H1 (cell line): ENCODE measurements at regions not wholly inside any gene's neighbourhood (a gene's known extent, or its start where the extent isn't known, plus 50 kb on each side); places are given as distances from the start of the nearest gene placed in this dataset.

ENCODE experiments used
- CTCF ChIA-PET: fragments of 300-600 bp; sonication (Branson Sonifier 250); formaldehyde crosslinking; loops from one replicate; lab custom pipeline; 2021; ENCODE audit not compliant: partially characterized antibody; lab: Charles Lee
- POLR2A ChIA-PET: fragments of 300-600 bp; sonication (Branson Sonifier 250); formaldehyde crosslinking; loops from one replicate; lab custom pipeline; 2021; ENCODE audit warnings: inconsistent platforms; ENCODE audit not compliant: partially characterized antibody; lab: Charles Lee
- DNase-seq, 2 experiments: peaks; one replicate each; pipeline versions ENCODE4 v3.0.0 to v3.0.0-alpha.2; 2010 to 2022; ENCODE audit warnings: low spot score in 2 of 2, low read depth in 1 of 2, mixed read lengths in 1 of 2
- FAIRE-seq: peaks from 2 replicates; lab custom pipeline; 2011; peaks lifted over from hg19 to GRCh38; lab: Jason Lieb, UNC
- H2AFZ ChIP-seq: 2 replicates; pipeline ENCODE4 v1.8.1; 2012; ENCODE audit warnings: low read length, inconsistent platforms
- H2AK5ac ChIP-seq: 2 replicates; pipeline ENCODE4 v1.6.1; 2013; ENCODE audit warnings: low read depth, low read length
- H2BK120ac ChIP-seq: replicated peaks from 2 replicates; pipeline ENCODE3; 2013; ENCODE audit warnings: low read depth, low read length, inconsistent platforms
- H2BK12ac ChIP-seq: 2 replicates; pipeline ENCODE4 v1.6.1; 2013; ENCODE audit warnings: low read depth, low read length
- H2BK15ac ChIP-seq: 2 replicates; pipeline ENCODE4 v1.6.1; 2013; ENCODE audit warnings: low read length
- H2BK20ac ChIP-seq: 2 replicates; pipeline ENCODE4 v1.6.1; 2013; ENCODE audit warnings: low read length
- H2BK5ac ChIP-seq: 2 replicates; pipeline ENCODE4 v1.6.1; 2013; ENCODE audit warnings: low read depth, low read length
- H3K14ac ChIP-seq: 2 replicates; pipeline ENCODE4 v1.6.1; 2013; ENCODE audit warnings: inconsistent platforms; ENCODE audit not compliant: insufficient read length
- H3K18ac ChIP-seq: 2 replicates; pipeline ENCODE4 v1.6.1; 2013; ENCODE audit warnings: low read length; ENCODE audit errors: extremely low read depth
- H3K23ac ChIP-seq: 2 replicates; pipeline ENCODE4 v1.6.1; 2013; ENCODE audit warnings: inconsistent platforms; ENCODE audit not compliant: insufficient read length
- H3K23me2 ChIP-seq: 2 replicates; pipeline ENCODE4 v1.6.1; 2013; ENCODE audit warnings: low read depth, low read length
- H3K27ac ChIP-seq: 2 replicates; pipeline ENCODE4 v1.6.1; 2011; ENCODE audit warnings: low read depth, low read length, inconsistent platforms
- H3K27me3 ChIP-seq, 4 experiments: replicated peaks in 1 of 4; 1 replicate in 1 of 4; 2 replicates in 3 of 4; pipeline versions ENCODE4 v1.6.1 to v1.8.1; 2011 to 2013; ENCODE audit warnings: low read length in 3 of 4, mild to moderate bottlenecking in 3 of 4, inconsistent platforms in 2 of 4, mixed read lengths in 2 of 4, moderate library complexity in 1 of 4; ENCODE audit not compliant: control insufficient read depth in 3 of 4, insufficient read depth in 3 of 4; ENCODE audit errors: extremely low read depth in 1 of 4
- H3K36me3 ChIP-seq, 4 experiments: 2 replicates each; pipeline versions ENCODE4 v1.6.1 to v1.8.1; 2011 to 2013; ENCODE audit warnings: mild to moderate bottlenecking in 4 of 4, low read length in 3 of 4, moderate library complexity in 2 of 4, control low read depth in 1 of 4, inconsistent platforms in 1 of 4; ENCODE audit not compliant: insufficient read depth in 4 of 4, control insufficient read depth in 2 of 4
- H3K4ac ChIP-seq: replicated peaks from 2 replicates; pipeline ENCODE3; 2013; ENCODE audit warnings: low read length, low read depth, mixed read lengths, inconsistent platforms; ENCODE audit not compliant: insufficient read length
- H3K4me1 ChIP-seq, 4 experiments: replicated peaks in 1 of 4; 1 replicate in 1 of 4; 2 replicates in 3 of 4; pipeline versions ENCODE4 v1.6.1 to v1.8.1; 2011 to 2013; ENCODE audit warnings: low read length in 3 of 4, inconsistent platforms in 2 of 4, mixed read lengths in 1 of 4; ENCODE audit not compliant: insufficient read depth in 4 of 4, control insufficient read depth in 3 of 4
- H3K4me2 ChIP-seq, 2 experiments: 2 replicates each; pipeline versions ENCODE4 v1.6.1 to v1.8.1; 2011 to 2013; ENCODE audit warnings: low read depth in 2 of 2, low read length in 2 of 2, control low read depth in 1 of 2, inconsistent platforms in 1 of 2, mild to moderate bottlenecking in 1 of 2; ENCODE audit not compliant: insufficient read depth in 1 of 2
- H3K4me3 ChIP-seq, 4 experiments: fragments of 200-600, 300-600 bp in 1 of 4; sonication (generic), shearing (Covaris generic), sonication (Bioruptor Twin) in 1 of 4; 2 replicates each; pipeline versions ENCODE4 v1.5.1 to v1.8.1; 2011 to 2016; ENCODE audit warnings: low read length in 4 of 4, low read depth in 3 of 4, control low read depth in 2 of 4, inconsistent platforms in 2 of 4, mild to moderate bottlenecking in 2 of 4, mixed read lengths in 1 of 4, moderate library complexity in 1 of 4; ENCODE audit not compliant: insufficient read depth in 2 of 4; ENCODE audit errors: extremely low read depth in 1 of 4
- H3K56ac ChIP-seq: replicated peaks from 2 replicates; pipeline ENCODE3; 2013; ENCODE audit warnings: low read depth, mild to moderate bottlenecking, mixed read lengths, low read length, inconsistent platforms; ENCODE audit not compliant: insufficient read length
- H3K79me1 ChIP-seq: 2 replicates; pipeline ENCODE4 v1.6.1; 2013; ENCODE audit warnings: low read depth, low read length, control low read depth
- H3K79me2 ChIP-seq, 2 experiments: 2 replicates each; pipeline versions ENCODE4 v1.6.1 to v1.8.1; 2012 to 2013; ENCODE audit warnings: low read length in 2 of 2, mild to moderate bottlenecking in 2 of 2, inconsistent platforms in 1 of 2; ENCODE audit not compliant: insufficient read depth in 2 of 2, control insufficient read depth in 1 of 2
- H3K9ac ChIP-seq, 4 experiments: replicated peaks in 1 of 4; 1 replicate in 1 of 4; 2 replicates in 3 of 4; pipeline versions ENCODE4 v1.6.1 to v1.8.1; 2011 to 2013; ENCODE audit warnings: low read depth in 3 of 4, low read length in 3 of 4, control low read depth in 2 of 4, mild to moderate bottlenecking in 2 of 4, moderate library complexity in 2 of 4, inconsistent platforms in 1 of 4; ENCODE audit errors: extremely low read depth in 1 of 4
- H3K9me3 ChIP-seq, 2 experiments: 2 replicates each; pipeline versions ENCODE4 v1.6.1 to v1.8.1; 2012 to 2013; ENCODE audit warnings: mild to moderate bottlenecking in 2 of 2, moderate library complexity in 2 of 2, control low read depth in 1 of 2, inconsistent platforms in 1 of 2, low read depth in 1 of 2, low read length in 1 of 2, mixed read lengths in 1 of 2; ENCODE audit not compliant: insufficient read depth in 2 of 2
- H4K20me1 ChIP-seq, 2 experiments: replicated peaks in 1 of 2; 2 replicates each; pipeline versions ENCODE3 to v1.8.1; 2011 to 2013; ENCODE audit warnings: inconsistent platforms in 2 of 2, low read length in 2 of 2, mild to moderate bottlenecking in 1 of 2; ENCODE audit not compliant: insufficient read depth in 2 of 2, control insufficient read depth in 1 of 2
- H4K5ac ChIP-seq: 2 replicates; pipeline ENCODE4 v1.6.1; 2013; ENCODE audit warnings: low read length, low read depth, mixed read lengths, inconsistent platforms; ENCODE audit not compliant: insufficient read length
- H4K8ac ChIP-seq: 2 replicates; pipeline ENCODE4 v1.8.0; 2013; ENCODE audit warnings: mild to moderate bottlenecking, moderate library complexity, low read length, inconsistent platforms; ENCODE audit not compliant: insufficient read depth; ENCODE audit errors: extremely low read depth
- H4K91ac ChIP-seq: replicated peaks from 2 replicates; pipeline ENCODE3; 2013; ENCODE audit warnings: low read length, mixed read lengths, inconsistent platforms; ENCODE audit not compliant: insufficient read length
- FOSL1 ChIP-seq: IDR thresholded peaks from 2 replicates; pipeline ENCODE4 v1.6.1; 2011; ENCODE audit warnings: mild to moderate bottlenecking, low read depth, low read length, moderate library complexity; ENCODE audit not compliant: insufficient read depth
- TCF12 ChIP-seq: IDR thresholded peaks from 2 replicates; pipeline ENCODE4 v1.6.1; 2011; ENCODE audit warnings: low read depth, mild to moderate bottlenecking, low read length
- WGBS, 2 experiments: shearing (Covaris generic) in 1 of 2; methylation state at CpG; one replicate each; pipeline versions ENCODE4 v1.1.6 to v1.1.7; 2013 to 2015; ENCODE audit warnings: low lambda C conversion rate in 2 of 2, mixed read lengths in 2 of 2, inconsistent platforms in 1 of 2, low coverage in 1 of 2, missing lambda C conversion rate in 1 of 2; ENCODE audit not compliant: insufficient replicate concordance in 2 of 2, insufficient coverage in 1 of 2, insufficient read length in 1 of 2; ENCODE audit errors: extremely low coverage in 1 of 2, missing lambda C conversion rate in 1 of 2; 5-methylcytosine and 5-hydroxymethylcytosine counted together

DNA sequence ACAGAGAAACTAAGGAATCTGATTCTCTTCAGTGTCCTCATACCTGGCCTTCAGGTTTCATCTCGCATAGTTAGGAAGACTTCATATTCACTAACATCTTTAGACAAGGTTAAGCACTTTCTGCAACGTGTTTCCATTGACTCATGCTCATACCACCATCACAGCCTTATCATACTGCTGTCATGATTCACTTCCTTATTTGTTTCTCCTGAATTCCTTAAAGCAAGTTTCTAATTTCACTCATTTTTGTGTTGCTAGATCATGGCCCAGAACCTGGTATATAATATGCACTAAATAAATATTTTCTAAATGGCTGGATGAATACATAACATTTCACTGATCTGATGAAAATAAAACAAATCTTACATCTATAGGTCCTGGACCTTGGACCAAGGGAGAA, 472.9 kb downstream of the PRELID2 start:
- 97% methylated on average over 2 of the region's 2 CpGs; no CpG with 5 or more reads in 1 of the 2 experiments for WGBS, 2 experiments
- ChIA-PET POLR2A (no interaction called here), CTCF (no interaction called here)
- no peaks in the 10 kb centered on the region for H3K9me3 ChIP-seq
- H2BK12ac ChIP-seq: no peak overlapping the region
- FAIRE-seq (no peak), DNase-seq (no peak)
- no peaks in the 10 kb centered on the region for H3K23me2 ChIP-seq
- no peak overlapping the region for H3K56ac ChIP-seq
- no peak overlapping the region for H3K14ac ChIP-seq
- H3K36me3 ChIP-seq: no peaks in the 10 kb centered on the region
- no peak for TF ChIP-seq FOSL1
- TF ChIP-seq TCF12: no peak
- no peaks in the 10 kb centered on the region for H3K27me3 ChIP-seq
- no peak overlapping the region for H3K4me2 ChIP-seq
- H4K20me1 ChIP-seq: no peaks in the 10 kb centered on the region
- H2AFZ ChIP-seq: no peak overlapping the region
- no peak overlapping the region for H2BK20ac ChIP-seq
- H4K8ac ChIP-seq: no peak overlapping the region
- H4K91ac ChIP-seq: no peak overlapping the region
- no peak overlapping the region for H3K4ac ChIP-seq
- no peak overlapping the region for H2AK5ac ChIP-seq
- H4K5ac ChIP-seq: no peak overlapping the region
- H2BK15ac ChIP-seq: no peak overlapping the region
- H3K4me3 ChIP-seq: no peak overlapping the region
- H3K23ac ChIP-seq: no peak overlapping the region
- H3K79me1 ChIP-seq: no peaks in the 10 kb centered on the region
- H3K9ac ChIP-seq: no peak overlapping the region
- H3K18ac ChIP-seq: no peak overlapping the region
- no peak overlapping the region for H2BK5ac ChIP-seq
- H3K79me2 ChIP-seq: no peaks in the 10 kb centered on the region
- no peak overlapping the region for H2BK120ac ChIP-seq
- H3K4me1 ChIP-seq: no peaks in the 10 kb centered on the region
- no peak overlapping the region for H3K27ac ChIP-seq
